DMS79 treated with DMSO at 0.1 percent for 48 hours (cell line): ENCODE measurements at regions not wholly inside any gene's neighbourhood (a gene's known extent, or its start where the extent isn't known, plus 50 kb on each side); places are given as distances from the start of the nearest gene placed in this dataset.
"Not testable (repeated sequence)": the region's sequence is repeated elsewhere in the genome, so short reads cannot be mapped to it uniquely, and the experiment has no call there.

Source experiments
- DNase-seq: peaks from one replicate; lab custom pipeline; 2025; lab: John Stamatoyannopoulos, UW

DNA sequence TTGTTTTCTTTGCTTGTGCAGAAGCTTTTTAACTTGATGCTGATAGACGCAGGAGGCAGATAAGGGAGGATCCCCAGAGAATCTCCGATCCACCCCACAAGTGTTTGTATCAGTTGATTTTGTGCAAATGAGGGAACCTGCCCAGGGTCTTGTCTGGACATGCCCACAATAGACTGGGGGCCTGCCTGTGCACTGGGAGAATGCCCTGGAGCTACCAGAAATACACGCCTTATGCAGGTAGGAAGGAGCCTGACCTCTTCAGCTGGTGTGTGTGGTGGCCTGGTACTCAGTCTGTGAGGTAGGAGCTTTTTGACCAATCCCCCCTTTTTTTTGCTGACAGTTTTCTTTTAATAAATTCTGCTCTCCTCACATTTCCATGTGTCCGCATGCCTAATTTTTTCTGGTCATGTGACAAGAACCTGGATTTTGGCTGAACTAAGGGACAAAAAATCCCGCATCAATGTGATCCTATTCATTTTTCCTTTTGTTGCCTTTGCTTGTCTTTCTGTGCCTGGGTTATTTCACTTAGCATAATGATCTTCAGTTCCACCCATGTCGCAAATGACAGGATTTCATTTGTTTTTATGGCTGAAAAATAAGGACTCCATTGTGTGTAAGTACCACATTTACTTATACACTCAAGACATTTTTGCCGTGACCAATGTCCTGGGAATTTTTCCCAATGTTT is 430.6 kb upstream of the NRG3 start:
- no peak for DNase-seq

DNA sequence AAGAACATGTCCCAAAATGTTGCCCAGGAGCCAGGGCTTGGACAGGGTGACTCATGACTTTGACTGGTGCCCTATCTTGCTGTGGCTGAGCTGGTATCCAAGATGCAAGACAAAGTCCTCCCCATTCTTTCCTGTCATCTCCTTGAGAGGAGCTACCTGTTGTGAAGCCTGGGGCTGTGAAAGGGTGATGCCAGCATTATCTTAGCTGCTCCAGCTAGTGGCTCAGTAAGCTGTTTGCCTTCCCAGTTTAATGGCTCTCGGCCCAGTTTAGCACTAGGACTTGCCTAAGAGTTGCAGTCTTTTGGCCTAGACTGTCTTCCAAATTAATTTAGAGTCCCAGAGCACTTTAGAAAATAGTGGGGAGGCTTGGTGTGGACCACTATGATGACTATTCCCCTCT is 424.3 kb upstream of the NRG3 start:
- DNase-seq, result no peak

DNA sequence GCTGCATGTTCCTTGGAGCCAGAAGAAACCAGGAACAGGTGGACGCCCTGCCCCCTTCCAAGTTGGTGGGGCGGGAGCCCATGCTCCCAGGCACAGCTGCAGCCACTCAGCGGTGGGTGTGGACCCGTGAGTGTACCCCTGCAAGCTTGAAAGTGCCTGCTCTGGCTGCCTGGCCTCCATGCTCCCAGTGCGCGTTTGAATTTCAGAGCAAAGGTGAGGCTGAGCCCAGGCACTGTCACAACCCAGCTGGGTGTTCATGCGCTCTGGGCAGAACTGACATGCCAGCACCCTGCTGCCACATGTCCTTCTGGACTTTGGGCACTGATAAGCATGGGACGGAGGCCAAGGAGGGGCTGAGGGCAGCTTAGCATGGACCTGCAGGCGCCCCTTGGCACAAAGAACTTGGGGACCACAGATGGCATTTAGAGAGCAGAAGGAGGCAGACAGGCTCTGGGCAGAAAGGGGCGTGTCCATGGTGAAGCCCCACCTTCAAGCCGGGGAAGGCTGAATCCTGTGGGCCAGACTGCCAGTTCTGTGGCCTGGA is 402.0 kb upstream of the NRG3 start:
- no peak for DNase-seq

DNA sequence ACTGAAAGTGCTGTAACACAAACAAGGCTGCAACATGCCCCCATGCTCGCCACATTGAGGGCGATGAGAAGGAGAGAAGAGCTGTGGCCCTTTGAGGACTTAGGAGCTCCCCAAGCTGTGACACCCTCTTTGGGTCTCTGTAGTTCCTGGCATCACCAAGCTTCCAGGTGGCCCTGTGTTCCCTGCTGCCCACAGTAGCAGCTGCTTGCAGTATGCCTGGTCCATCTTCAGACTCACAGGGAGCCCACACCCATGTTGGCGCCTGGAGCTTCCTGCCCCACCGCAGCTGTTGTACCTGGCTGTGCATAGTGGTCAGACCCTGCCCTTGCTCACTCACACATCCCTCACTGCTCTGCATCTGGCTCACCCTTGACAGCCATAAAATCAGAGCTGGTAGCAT is 401.2 kb upstream of the NRG3 start:
- DNase-seq, result no peak

DNA sequence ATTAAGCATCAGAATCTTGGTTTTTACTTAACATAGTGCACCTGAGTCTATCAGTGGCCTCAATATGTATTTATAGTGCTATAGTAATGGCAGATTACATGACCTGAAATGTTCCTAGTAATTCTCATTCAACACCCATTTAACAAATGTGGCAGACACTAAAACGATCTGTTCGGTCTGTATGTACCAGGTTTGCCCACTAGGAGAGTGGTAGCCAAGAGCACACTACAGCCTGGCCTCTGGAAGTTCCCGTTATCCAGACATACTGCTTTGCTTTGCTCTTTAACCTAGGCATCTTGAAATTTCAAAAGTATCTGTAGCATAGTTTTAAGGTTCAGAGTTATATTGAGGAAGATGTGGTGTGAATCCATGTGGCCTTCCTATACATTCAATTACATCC is 395.7 kb upstream of the NRG3 start:
- no peak for DNase-seq

DNA sequence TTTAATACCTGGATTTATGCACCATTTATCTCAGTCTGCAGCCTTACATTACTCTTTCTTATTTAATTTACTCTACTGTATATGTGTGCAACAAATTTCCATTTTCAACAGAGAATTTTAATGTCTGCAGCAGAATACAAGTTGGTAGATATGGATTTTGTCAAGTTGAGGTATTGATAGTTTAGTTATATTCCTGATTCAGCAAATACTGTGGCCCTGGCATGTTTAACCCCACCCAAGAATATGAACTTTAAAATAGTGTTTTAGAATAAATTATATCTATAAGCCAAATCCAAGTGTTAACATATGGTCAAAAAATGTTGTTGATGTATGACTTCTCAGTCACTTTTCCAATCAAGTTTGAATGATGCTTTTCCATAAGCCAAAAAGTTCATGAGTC is 378.4 kb upstream of the NRG3 start:
- DNase-seq, result no peak

DNA sequence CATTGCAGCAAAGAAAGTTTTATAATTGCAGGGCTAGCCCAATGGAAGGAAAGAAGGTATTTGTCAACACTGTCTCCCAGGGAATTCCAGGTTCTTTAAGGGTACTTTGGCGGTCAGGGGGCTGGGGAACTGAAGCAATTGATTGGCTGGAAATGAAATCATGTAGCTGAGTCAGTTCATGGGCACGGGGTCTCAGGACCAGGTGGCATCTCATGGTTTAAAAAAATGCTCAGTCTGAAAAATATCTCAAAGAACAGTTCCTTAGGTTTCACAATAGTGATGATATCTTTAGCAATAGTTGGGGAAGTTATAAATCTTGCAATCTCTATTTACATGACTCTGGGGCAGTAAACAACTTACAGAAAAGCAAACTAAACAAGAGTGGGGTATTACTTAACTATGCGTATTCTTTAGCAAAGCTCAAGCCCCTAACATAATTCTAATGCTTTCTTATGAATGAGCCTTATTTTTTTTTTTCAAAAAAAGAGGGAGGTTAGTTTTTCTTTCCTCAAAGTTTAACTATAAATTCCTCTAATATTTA is 376.9 kb upstream of the NRG3 start:
- DNase-seq, result no peak

DNA sequence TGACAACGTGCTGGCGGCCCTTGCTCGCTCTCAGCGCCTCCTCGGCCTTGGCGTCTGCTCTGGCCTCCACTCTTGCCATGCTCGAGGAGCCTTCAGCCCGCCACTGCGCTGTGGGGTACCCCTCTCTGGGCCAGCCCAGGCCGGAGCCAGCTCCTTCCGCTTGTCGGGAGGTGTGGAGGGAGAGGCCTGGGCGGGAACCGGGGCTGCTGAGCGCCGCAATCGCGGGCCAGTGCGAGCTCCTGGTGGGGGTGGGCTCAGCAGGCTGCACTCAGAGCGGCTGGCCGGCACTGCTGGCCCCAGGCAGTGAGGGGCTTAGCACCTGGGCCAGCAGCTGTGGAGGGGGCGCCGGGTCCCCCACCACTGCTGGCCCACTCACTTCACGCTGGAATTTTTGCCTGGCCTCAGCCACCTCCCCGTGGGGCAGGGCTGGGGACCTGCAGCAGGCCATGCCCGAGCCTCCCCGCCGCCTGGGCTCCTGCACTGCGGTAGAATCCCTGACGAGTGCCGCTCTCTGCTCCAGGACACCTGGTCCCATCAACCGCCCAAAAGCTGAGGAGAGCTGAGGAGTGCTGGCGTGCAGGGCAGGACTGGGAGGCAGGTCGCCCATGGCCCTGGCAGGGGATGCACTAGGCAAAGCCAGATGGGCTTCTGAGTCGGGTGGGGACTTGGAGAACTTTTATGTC is 372.2 kb upstream of the NRG3 start:
- DNase-seq, result no peak

DNA sequence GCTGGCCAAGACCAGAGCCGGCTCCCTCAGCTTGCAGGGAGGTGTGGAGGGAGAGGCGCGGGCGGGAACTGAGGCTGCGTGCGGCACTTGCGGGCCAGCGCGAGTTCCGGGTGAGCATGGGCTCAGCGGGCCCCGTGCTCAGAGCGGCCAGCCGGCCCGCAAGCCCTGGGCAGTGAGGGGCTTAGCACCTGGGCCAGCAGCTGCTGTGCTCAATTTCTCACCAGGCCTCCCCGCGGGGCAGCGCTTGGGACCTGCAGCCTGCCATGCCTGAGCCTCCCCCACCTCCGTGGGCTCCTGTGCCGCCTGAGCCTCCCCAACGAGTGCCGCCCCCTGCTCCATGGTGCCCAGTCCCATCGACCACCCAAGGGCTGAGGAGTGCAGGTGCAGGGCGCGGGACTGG is 369.2 kb upstream of the NRG3 start:
- not testable (repeated sequence) for DNase-seq

DNA sequence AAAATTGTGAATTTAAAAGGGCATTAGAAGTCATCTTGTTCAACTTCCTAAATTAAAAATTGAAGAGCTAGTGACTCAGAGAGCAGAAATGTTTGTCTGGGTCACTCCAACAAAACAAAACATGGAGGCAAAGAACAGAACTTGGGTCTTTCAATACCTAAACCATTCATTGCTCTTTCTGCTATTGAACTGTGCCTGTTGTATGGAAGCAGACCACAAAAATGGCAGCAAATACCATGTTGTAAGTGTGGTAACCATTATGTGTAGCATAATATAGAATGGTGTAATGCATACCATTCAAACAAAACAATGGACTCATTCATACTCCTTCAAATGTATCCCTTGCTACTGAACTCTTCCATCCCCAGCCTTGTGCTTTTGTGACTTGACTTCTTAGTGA is 360.2 kb upstream of the NRG3 start:
- DNase-seq, result no peak

DNA sequence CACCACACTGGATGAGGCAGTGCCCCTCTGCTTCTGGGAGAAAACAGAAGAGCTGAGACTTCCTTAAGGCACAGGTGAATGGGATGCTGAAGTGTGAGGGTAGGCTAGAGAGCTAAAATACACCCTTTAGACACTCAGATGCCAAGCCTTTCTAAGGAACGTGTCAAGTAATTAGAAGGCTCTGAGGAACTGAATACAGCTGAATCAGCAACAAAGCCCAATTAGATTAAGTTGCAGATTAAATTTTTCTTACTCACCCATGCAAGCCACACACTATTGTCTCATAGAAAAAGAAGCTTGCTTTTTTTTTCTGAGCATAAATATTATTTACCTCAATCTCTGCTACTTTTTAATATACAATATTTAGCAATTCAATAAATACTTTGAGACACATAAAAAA is 354.3 kb upstream of the NRG3 start:
- no peak for DNase-seq

DNA sequence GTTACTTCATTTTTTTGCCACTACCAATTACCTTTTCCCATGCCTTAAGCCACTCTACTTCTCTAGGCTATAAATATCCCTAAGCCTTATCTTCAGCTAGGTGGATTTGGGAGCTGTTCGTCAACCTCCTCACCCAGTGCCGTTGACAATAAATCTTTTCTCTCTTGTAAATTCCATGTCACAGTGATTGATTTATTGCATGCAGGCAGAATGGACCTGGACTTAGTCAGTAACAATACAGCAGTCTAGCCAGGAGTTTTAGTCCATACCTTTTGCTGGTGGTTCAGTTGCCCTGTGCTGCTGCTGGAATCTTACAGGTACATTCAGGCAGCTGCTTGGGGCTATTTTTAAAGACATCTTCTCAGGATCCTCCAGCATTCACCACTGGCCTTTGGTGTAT is 350.5 kb upstream of the NRG3 start:
- DNase-seq, result no peak

DNA sequence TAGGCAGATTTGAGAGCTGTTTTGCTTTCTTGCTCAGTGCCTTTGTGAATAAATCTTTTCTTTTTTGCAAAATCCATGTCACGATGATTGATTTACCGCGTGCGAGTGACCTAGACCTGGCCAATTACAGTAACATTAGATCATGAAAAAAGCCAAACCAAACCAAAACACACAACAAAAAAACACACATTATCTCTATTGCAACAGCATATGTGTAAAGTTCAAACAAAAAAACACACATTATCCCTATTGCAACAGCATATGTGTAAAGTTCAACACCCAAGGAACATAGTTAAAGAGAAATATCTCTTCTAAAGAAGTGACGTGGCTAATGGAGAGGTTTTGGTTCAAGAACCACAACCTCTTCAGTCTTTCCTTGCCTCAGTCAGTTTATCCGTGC is 342.6 kb upstream of the NRG3 start:
- no peak for DNase-seq

DNA sequence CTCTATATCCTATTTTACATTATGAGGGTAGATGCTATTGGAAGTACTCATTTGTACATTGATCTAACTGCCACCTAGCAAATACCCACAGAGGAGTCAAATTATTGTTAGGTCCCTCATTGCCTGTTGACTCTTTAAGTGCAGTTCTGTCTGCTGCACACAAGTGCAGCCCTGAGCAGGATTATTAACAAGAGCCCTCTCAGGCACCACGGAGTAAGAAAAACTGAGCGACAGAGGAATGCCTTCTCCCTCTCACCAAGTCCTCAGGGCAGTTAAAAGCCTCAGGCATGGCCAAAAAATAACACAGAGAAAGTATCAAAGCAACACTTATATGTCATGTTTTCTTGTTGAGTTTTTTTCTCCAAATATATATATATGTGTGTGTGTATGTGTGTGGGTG is 340.0 kb upstream of the NRG3 start:
- DNase-seq, result no peak

DNA sequence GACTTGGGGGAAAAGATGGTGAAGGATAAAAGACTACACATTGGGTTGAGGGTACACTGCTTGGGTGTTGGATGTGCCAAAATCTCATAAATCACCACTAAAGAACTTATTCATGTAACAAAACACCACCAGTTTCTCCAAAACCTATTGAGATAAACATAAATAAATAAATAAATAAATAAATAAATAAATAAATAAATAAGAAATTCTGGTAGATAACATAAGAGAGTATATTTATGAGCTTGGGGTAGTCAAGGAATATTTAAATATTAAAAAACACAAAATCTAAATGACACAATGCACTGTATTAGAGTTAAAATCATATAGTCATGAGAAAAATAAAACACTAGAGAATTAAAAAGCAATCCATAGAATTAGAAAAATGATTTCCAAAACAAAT is 333.5 kb upstream of the NRG3 start:
- DNase-seq, result no peak

DNA sequence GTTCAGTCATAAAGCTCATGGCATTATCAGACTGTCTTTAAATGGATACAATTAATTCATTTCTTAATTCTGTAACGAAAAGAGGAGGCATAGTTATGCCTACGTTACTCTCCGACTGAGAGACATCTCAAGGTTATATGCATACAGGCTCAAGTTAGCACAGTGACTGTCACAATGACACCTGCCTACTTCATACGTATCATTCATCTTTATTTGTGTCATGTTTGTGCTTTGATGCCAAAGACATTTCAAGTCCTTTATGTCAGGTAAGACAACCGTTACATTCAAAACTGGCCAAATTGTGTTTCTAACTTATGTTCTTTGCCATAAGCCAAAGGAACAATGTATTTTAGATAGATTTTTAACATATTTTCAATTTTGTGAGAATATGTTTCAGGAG is 328.8 kb upstream of the NRG3 start:
- DNase-seq, result no peak

DNA sequence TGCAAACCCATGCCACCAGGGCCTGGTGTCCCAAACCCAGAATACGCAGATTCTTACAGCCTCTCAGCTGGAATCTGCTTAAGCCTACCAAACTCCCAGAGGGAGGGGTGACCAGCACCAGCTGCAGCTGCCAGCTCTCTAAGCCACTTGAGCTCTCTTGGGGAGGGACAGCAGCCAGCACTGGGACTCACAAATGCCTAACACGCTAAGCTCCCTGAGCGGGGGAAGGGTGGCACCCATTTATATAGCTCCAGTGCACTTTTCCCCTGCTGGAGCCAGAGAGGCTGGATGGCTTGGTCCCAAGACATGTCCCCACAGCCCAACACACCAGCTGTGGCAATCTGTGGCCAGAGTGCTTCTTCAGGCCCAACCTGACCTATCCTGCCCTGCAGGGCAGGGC is 326.8 kb upstream of the NRG3 start:
- no peak for DNase-seq

DNA sequence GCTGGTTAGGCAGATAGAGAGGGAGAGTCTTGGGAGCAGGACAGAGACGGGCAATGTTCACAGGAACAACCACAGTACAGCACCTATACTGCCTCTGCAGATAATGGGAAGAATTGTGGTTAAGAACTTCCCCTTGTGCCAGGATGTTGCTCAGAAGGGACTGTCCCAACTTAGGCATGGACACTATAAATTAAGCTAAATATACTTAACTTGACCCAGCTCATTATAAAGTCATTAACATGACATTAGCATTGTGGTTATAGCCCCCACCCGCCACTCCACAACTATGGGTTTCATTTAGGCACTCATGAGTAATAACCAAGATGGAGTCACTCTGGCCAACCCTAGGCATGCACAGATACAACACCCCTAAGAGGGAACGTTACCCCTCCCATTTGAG is 310.9 kb upstream of the NRG3 start:
- no peak for DNase-seq

DNA sequence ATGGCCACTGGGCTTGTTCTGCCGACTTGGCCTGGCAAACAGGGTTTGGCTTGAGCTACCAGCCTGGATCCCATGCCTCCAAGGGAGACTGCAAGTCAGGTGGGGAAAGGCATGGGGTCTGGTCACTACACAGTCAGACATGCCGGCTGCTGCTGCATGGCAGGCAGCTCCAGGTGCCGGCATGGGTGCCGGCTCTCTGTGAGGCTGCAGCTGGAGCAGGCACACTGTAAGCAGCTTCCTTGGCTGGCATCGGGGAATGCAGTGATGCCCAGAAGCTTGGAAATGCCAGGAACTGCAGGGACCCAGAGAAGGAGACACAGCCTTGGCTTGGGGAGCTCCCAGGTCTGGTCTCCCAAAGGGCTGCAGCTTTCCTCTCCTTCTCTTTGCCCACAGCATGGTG is 305.5 kb upstream of the NRG3 start:
- no peak for DNase-seq

DNA sequence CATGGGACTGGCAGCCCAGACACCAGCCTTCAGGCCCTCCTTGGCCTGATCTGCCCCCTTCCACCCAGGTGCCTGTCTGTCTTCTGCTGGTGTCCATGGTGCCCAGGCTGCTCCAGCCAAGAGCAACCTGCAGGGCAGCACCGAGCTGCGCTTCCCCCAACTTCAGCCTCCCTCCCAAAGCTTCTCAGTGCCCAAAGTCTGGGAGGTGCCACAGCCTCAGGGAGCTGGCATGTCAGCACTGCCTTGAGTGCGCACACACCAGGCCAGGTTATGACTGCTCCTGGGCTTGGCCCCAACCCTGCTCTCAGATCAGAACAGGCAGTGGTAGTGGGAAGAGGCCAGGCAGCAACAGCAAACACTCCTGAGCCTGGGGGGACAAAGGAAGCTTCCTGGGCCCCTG is 304.6 kb upstream of the NRG3 start:
- DNase-seq, result no peak

DNA sequence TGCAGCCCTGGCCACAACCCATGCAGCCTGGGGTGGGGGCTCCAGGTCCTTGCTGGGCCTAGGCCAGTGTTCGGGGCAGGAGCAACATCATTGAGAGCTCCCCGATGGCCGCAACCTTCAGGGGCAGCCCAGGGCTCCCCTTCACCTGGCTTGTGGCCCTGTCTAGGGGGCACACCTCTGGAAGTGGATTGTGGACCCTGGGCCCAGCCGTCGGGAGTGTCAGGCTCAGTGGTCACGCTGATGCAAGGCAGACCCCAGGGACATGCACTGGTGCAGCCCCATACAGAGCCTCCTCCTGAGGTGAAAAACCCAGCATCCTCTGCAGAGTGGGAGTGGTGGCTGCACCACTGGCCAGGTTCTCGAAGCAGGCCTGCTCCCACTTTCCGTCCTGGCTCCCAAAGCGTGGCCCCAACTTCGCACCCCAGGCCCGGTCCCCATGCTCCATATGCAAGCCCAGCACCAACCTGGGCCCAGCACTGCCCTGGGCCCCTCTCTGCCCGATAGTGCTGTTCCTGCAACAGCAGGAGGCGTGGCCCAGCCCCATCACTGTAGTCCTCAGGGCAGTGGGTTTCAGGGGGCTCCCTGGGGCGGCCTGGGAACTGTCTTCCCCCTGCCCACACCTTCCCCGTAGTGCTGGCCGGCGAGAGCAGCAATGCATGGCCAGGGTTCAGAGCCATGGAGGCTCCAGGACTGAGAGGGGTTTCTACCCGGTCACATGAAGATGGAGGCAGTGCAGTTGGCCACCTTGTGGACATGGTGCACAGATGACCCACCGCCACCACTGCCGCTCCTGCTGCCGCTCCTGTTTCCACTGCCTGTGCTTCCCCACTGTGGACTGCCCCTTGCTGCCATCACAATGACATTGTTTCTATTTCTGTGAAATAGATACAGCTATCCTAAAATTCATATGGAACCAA is 303.9 kb upstream of the NRG3 start:
- no peak for DNase-seq

DNA sequence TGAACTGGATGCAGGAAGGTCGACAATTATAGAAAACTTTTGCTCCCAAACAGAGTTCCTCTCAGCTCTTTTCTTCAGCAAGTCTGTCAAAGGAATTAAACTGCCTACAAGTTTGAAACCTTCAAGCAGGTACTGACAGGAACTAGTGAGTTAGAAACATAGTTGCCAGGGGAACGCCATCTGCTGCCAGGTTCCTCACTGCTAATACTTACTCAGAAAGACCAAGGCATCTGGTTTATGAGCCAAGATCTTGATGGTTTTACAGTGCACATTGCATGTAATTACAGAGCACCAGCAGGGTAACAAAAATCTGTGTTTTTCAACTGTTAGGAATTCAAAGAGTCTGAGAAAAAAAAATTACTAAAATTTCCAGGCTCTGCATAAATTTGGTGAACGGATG is 300.0 kb upstream of the NRG3 start:
- DNase-seq, result no peak

DNA sequence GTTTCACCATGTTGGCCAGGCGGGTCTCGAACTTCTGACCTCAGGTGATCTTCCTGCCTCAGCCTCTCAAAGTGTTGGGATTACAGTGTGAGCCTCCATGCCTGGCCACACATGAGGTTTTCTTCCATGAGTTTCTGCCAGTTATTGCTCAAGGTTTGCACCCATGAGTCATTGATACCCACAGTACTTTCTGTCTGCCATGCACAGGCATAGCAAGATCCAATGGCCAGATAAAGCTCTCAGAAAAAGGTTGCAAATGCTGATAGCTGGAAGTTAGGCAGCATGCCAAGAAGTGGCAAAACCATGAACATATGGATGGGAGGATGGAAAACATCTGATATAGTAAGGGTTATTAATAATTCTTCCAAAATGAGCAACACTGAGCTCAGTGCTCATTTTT is 298.7 kb upstream of the NRG3 start:
- DNase-seq, result no peak
